HCT116 (cell line): ENCODE measurements at regions not wholly inside any gene's neighbourhood (a gene's known extent, or its start where the extent isn't known, plus 50 kb on each side); places are given as distances from the start of the nearest gene placed in this dataset.

Experiments used
- ELF1 ChIP-seq: IDR thresholded peaks from 2 replicates; pipeline ENCODE4 v1.6.1; 2012; ENCODE audit warnings: low read depth, borderline replicate concordance
- EZH2 ChIP-seq: fragments of 200-600 bp; sonication (generic); IDR thresholded peaks from 2 replicates; pipeline ENCODE4 v1.6.1; 2017; ENCODE audit warnings: antibody characterized with exemption, mixed run types
- EZH2phosphoT487 ChIP-seq: fragments of 200-600 bp; IDR thresholded peaks from 2 replicates; pipeline ENCODE4 v1.6.1; 2018; ENCODE audit warnings: antibody characterized with exemption, borderline replicate concordance
- JUND ChIP-seq: IDR thresholded peaks from 2 replicates; pipeline ENCODE4 v1.6.1; 2012
- MAX ChIP-seq: IDR thresholded peaks from 2 replicates; pipeline ENCODE4 v1.6.1; 2012
- POLR2A ChIP-seq: IDR thresholded peaks from 2 replicates; pipeline ENCODE4 v1.7.0; 2011; ENCODE audit warnings: borderline replicate concordance; ENCODE audit not compliant: insufficient read depth, insufficient read length; ENCODE audit errors: extremely low read depth
- RAD21 ChIP-seq: IDR thresholded peaks from 2 replicates; pipeline ENCODE4 v1.6.1; 2012; ENCODE audit warnings: low read depth, mild to moderate bottlenecking
- TCF7L2 ChIP-seq: IDR thresholded peaks from 2 replicates; pipeline ENCODE4 v1.7.0; 2011; ENCODE audit warnings: borderline replicate concordance, inconsistent platforms; ENCODE audit not compliant: insufficient read depth, insufficient read length; ENCODE audit errors: extremely low read depth
- ZBTB33 ChIP-seq: IDR thresholded peaks from 2 replicates; pipeline ENCODE4 v1.6.1; 2011; ENCODE audit warnings: mild to moderate bottlenecking, low read length, moderate library complexity; ENCODE audit not compliant: insufficient replicate concordance; ENCODE audit errors: extremely low read depth
- ZFX ChIP-seq: fragments of 450-650 bp; IDR thresholded peaks from 2 replicates; pipeline ENCODE4 v1.6.1; 2017
- ZNF274 ChIP-seq: fragments of 200-500 bp; sonication (Bioruptor generic); IDR thresholded peaks from 2 replicates; pipeline ENCODE4 v1.6.1; 2014; ENCODE audit warnings: mild to moderate bottlenecking, low read depth, low read length, inconsistent platforms
- TF ChIP-seq, protein P1 (sequence below), 3 experiments: fragments of 200-600 bp in 1 of 3; sonication (generic) in 1 of 3; IDR thresholded peaks in 2 of 3; conservative IDR thresholded peaks in 1 of 3; 2 replicates each; pipeline ENCODE4 v1.5.1; 2012 to 2017; ENCODE audit warnings: low read depth in 2 of 3, low read length in 2 of 3, antibody characterized with exemption in 1 of 3, borderline replicate concordance in 1 of 3, control low read depth in 1 of 3, mild to moderate bottlenecking in 1 of 3, mixed read lengths in 1 of 3, mixed run types in 1 of 3, moderate library complexity in 1 of 3; ENCODE audit not compliant: insufficient read depth in 1 of 3
- TF ChIP-seq, protein P2 (sequence below): IDR thresholded peaks from 2 replicates; pipeline ENCODE4 v1.6.1; 2012; ENCODE audit warnings: low read depth

DNA sequence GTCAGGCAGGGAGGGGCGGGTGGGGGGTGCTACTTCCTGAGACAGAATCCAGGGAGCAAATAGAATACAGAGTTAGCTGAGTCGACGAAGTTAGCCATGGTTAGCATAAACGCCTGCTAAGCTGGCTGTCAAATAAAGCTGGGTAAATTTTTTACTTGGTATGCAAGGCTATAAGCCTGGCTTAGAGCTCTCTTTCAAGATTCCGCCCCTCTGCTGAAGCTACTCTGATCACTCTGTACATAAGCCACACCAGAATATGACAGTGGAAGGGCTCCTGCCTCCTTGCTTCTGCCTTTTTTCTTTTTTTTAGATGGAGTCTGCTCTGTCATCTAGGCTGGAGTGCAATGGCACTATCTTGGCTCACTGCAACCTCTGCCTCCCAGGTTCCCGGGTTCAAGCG lies 58.3 kb downstream of the CYRIA start:
- TF ChIP-seq, protein P1, sequence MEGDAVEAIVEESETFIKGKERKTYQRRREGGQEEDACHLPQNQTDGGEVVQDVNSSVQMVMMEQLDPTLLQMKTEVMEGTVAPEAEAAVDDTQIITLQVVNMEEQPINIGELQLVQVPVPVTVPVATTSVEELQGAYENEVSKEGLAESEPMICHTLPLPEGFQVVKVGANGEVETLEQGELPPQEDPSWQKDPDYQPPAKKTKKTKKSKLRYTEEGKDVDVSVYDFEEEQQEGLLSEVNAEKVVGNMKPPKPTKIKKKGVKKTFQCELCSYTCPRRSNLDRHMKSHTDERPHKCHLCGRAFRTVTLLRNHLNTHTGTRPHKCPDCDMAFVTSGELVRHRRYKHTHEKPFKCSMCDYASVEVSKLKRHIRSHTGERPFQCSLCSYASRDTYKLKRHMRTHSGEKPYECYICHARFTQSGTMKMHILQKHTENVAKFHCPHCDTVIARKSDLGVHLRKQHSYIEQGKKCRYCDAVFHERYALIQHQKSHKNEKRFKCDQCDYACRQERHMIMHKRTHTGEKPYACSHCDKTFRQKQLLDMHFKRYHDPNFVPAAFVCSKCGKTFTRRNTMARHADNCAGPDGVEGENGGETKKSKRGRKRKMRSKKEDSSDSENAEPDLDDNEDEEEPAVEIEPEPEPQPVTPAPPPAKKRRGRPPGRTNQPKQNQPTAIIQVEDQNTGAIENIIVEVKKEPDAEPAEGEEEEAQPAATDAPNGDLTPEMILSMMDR (IDR thresholded peaks at IDR 0.05 in 2 of 3, conservative IDR thresholded peaks at IDR 0.05 in 1 of 3; ENCODE audit: borderline replicate concordance in 1 of 3, insufficient read depth in 1 of 3, low read depth in 2 of 3, low read length in 2 of 3) = no peak
- TF ChIP-seq TCF7L2 (no peak), POLR2A (no peak), RAD21 (no peak), EZH2phosphoT487 (no peak), MAX (no peak), ZNF274 (no peak), EZH2 (no peak), ZFX (no peak), ELF1 (no peak), JUND (no peak), ZBTB33 (no peak)
- TF ChIP-seq, protein P2, sequence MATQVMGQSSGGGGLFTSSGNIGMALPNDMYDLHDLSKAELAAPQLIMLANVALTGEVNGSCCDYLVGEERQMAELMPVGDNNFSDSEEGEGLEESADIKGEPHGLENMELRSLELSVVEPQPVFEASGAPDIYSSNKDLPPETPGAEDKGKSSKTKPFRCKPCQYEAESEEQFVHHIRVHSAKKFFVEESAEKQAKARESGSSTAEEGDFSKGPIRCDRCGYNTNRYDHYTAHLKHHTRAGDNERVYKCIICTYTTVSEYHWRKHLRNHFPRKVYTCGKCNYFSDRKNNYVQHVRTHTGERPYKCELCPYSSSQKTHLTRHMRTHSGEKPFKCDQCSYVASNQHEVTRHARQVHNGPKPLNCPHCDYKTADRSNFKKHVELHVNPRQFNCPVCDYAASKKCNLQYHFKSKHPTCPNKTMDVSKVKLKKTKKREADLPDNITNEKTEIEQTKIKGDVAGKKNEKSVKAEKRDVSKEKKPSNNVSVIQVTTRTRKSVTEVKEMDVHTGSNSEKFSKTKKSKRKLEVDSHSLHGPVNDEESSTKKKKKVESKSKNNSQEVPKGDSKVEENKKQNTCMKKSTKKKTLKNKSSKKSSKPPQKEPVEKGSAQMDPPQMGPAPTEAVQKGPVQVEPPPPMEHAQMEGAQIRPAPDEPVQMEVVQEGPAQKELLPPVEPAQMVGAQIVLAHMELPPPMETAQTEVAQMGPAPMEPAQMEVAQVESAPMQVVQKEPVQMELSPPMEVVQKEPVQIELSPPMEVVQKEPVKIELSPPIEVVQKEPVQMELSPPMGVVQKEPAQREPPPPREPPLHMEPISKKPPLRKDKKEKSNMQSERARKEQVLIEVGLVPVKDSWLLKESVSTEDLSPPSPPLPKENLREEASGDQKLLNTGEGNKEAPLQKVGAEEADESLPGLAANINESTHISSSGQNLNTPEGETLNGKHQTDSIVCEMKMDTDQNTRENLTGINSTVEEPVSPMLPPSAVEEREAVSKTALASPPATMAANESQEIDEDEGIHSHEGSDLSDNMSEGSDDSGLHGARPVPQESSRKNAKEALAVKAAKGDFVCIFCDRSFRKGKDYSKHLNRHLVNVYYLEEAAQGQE = no peak
